ENCODE measurements at regions not wholly inside any gene's neighbourhood (a gene's known extent, or its start where the extent isn't known, plus 50 kb on each side); places are given as distances from the start of the nearest gene placed in this dataset.

GRCh38 chr2:151078889-151079288 is 182.8 kb downstream of the RBM43 start:
- no peak for DNase-seq

GRCh38 chr2:151071906-151072305 is 189.8 kb downstream of the RBM43 start:
- no peak for DNase-seq

GRCh38 chr2:151071382-151071781 is 190.3 kb downstream of the RBM43 start:
- DNase-seq, result peak; percentile 18

- no peak for DNase-seq
These were observed 191.4 kb downstream of the RBM43 start for GRCh38 chr2:151070253-151070652.

- no peak for DNase-seq
These were observed 193.8 kb downstream of the RBM43 start for GRCh38 chr2:151067658-151068369.

GRCh38 chr2:151063271-151063670 is 198.4 kb downstream of the RBM43 start:
- peak; percentile 91 for DNase-seq

GRCh38 chr2:151060287-151060686 is 201.4 kb downstream of the RBM43 start:
- peak; percentile 45 for DNase-seq

GRCh38 chr2:151056870-151057269 is 204.8 kb downstream of the RBM43 start:
- DNase-seq, result no peak

- DNase-seq, result no peak
These were observed 208.0 kb downstream of the RBM43 start for GRCh38 chr2:151053661-151053990.

- DNase-seq, result no peak
These were observed 208.6 kb downstream of the RBM43 start for GRCh38 chr2:151052850-151053660.

GRCh38 chr2:151051574-151052220 is 210.0 kb downstream of the RBM43 start:
- peak; percentile 68 for DNase-seq

GRCh38 chr2:151049746-151050145 is 211.9 kb downstream of the RBM43 start:
- no peak for DNase-seq

GRCh38 chr2:151048331-151049054 is 213.2 kb downstream of the RBM43 start:
- DNase-seq, result no peak

- peak; percentile 91 for DNase-seq
These were observed 218.2 kb downstream of the RBM43 start for GRCh38 chr2:151043484-151043883.

GRCh38 chr2:151042964-151043363 is 218.7 kb downstream of the RBM43 start:
- peak; percentile 33 for DNase-seq

- peak; percentile 62 for DNase-seq
These were observed 221.6 kb downstream of the RBM43 start for GRCh38 chr2:151040039-151040438.

- DNase-seq, result no peak
These were observed 223.1 kb downstream of the RBM43 start for GRCh38 chr2:151038516-151038915.

- DNase-seq, result no peak
These were observed 224.2 kb downstream of the RBM43 start for GRCh38 chr2:151037434-151037833.

- peak; percentile 41 for DNase-seq
These were observed 228.1 kb downstream of the RBM43 start for GRCh38 chr2:151033271-151034248.

- DNase-seq, result peak; percentile 99
These were observed 228.9 kb downstream of the RBM43 start for GRCh38 chr2:151032741-151033191.

- no peak for DNase-seq
These were observed 230.9 kb downstream of the RBM43 start for GRCh38 chr2:151030663-151031230.

Measured in NCI-H2171 treated with DMSO at 0.1 percent for 48 hours (cell line).